Ishikawa (cell line): ENCODE measurements at regions not wholly inside any gene's neighbourhood (a gene's known extent, or its start where the extent isn't known, plus 50 kb on each side); places are given as distances from the start of the nearest gene placed in this dataset.

Experiments used
- CEBPB ChIP-seq: IDR thresholded peaks from 2 replicates; pipeline ENCODE4 v1.6.1; 2012
- CREB1 ChIP-seq: IDR thresholded peaks from 2 replicates; pipeline ENCODE4 v1.6.1; 2012; ENCODE audit warnings: low read depth
- EGR1 ChIP-seq: IDR thresholded peaks from 2 replicates; pipeline ENCODE4 v1.6.1; 2012
- EP300 ChIP-seq: IDR thresholded peaks from 2 replicates; pipeline ENCODE4 v1.6.1; 2012; ENCODE audit warnings: borderline replicate concordance
- FOXM1 ChIP-seq: IDR thresholded peaks from 2 replicates; pipeline ENCODE4 v1.6.1; 2012; ENCODE audit warnings: low read depth, borderline replicate concordance
- NFIC ChIP-seq: IDR thresholded peaks from 2 replicates; pipeline ENCODE4 v1.6.1; 2012
- RAD21 ChIP-seq: IDR thresholded peaks from 2 replicates; pipeline ENCODE4 v1.6.1; 2012; ENCODE audit warnings: low read depth
- TAF1 ChIP-seq: IDR thresholded peaks from 2 replicates; pipeline ENCODE4 v1.6.1; 2012; ENCODE audit warnings: low read depth, mild to moderate bottlenecking
- TCF12 ChIP-seq: IDR thresholded peaks from 2 replicates; pipeline ENCODE4 v1.6.1; 2012; ENCODE audit warnings: low read depth
- TEAD4 ChIP-seq: IDR thresholded peaks from 2 replicates; pipeline ENCODE4 v1.6.1; 2012
- YY1 ChIP-seq: IDR thresholded peaks from 2 replicates; pipeline ENCODE4 v1.6.1; 2012; ENCODE audit warnings: low read depth
- ZBTB7A ChIP-seq: IDR thresholded peaks from 2 replicates; pipeline ENCODE4 v1.6.1; 2012; ENCODE audit warnings: low read depth
- TF ChIP-seq, protein P1 (sequence below): IDR thresholded peaks from 2 replicates; pipeline ENCODE4 v1.6.1; 2012; ENCODE audit warnings: low read depth, mild to moderate bottlenecking
- TF ChIP-seq, protein P2 (sequence below): IDR thresholded peaks from 2 replicates; pipeline ENCODE4 v1.6.1; 2012

DNA sequence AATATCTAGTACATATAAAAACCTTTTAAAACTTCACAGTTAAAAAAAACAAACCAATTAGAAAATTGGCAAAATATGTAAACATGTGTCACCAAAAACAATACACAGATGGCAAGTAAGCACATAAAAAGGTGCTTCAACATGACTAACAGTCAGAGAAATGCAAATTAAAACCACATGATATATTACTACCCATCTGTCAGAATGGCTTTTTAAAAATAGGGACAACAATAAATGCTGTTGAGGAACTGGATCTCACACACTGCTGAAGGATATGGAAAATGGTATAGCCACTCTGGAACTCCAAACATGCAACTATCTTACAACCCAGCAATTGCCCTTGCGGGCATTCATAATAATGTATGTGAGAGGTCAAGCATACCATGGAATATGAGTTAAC lies 1153.6 kb downstream of the FLRT2 start:
- TF ChIP-seq NFIC, result no peak
- TF ChIP-seq EGR1, result no peak
- TF ChIP-seq EP300, result no peak
- TF ChIP-seq, protein P1, sequence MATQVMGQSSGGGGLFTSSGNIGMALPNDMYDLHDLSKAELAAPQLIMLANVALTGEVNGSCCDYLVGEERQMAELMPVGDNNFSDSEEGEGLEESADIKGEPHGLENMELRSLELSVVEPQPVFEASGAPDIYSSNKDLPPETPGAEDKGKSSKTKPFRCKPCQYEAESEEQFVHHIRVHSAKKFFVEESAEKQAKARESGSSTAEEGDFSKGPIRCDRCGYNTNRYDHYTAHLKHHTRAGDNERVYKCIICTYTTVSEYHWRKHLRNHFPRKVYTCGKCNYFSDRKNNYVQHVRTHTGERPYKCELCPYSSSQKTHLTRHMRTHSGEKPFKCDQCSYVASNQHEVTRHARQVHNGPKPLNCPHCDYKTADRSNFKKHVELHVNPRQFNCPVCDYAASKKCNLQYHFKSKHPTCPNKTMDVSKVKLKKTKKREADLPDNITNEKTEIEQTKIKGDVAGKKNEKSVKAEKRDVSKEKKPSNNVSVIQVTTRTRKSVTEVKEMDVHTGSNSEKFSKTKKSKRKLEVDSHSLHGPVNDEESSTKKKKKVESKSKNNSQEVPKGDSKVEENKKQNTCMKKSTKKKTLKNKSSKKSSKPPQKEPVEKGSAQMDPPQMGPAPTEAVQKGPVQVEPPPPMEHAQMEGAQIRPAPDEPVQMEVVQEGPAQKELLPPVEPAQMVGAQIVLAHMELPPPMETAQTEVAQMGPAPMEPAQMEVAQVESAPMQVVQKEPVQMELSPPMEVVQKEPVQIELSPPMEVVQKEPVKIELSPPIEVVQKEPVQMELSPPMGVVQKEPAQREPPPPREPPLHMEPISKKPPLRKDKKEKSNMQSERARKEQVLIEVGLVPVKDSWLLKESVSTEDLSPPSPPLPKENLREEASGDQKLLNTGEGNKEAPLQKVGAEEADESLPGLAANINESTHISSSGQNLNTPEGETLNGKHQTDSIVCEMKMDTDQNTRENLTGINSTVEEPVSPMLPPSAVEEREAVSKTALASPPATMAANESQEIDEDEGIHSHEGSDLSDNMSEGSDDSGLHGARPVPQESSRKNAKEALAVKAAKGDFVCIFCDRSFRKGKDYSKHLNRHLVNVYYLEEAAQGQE, result no peak
- TF ChIP-seq TEAD4, result no peak
- TF ChIP-seq YY1, result no peak
- no peak for TF ChIP-seq ZBTB7A
- no peak for TF ChIP-seq CREB1
- TF ChIP-seq, protein P2, sequence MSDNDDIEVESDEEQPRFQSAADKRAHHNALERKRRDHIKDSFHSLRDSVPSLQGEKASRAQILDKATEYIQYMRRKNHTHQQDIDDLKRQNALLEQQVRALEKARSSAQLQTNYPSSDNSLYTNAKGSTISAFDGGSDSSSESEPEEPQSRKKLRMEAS, result no peak
- TF ChIP-seq CEBPB, result no peak
- no peak for TF ChIP-seq TAF1
- TF ChIP-seq RAD21, result no peak
- no peak for TF ChIP-seq FOXM1
- TF ChIP-seq TCF12, result no peak
